ENCODE measurements at regions not wholly inside any gene's neighbourhood (a gene's known extent, or its start where the extent isn't known, plus 50 kb on each side); places are given as distances from the start of the nearest gene placed in this dataset.

DNA sequence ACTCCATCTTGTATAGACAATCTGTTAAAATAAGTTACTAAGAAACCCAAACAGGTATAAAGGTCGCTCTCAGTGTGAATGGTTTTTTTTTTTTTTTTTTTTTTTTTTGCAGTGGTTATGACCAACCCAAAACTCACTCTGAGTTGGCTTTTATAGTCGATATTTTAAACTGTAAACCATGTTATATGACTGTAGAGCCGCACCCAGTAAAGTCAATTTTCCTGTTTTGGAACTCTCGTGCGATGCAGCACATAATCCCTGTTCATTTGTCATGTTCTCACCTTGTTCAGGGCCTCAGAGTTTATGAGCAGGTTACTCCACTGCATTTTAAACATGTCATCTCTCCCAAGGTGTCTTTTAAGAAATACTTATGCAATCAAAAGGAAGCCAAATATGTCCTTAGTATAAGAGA lies 112.5 kb downstream of the KLF5 start:
- TF ChIP-seq, protein P1, sequence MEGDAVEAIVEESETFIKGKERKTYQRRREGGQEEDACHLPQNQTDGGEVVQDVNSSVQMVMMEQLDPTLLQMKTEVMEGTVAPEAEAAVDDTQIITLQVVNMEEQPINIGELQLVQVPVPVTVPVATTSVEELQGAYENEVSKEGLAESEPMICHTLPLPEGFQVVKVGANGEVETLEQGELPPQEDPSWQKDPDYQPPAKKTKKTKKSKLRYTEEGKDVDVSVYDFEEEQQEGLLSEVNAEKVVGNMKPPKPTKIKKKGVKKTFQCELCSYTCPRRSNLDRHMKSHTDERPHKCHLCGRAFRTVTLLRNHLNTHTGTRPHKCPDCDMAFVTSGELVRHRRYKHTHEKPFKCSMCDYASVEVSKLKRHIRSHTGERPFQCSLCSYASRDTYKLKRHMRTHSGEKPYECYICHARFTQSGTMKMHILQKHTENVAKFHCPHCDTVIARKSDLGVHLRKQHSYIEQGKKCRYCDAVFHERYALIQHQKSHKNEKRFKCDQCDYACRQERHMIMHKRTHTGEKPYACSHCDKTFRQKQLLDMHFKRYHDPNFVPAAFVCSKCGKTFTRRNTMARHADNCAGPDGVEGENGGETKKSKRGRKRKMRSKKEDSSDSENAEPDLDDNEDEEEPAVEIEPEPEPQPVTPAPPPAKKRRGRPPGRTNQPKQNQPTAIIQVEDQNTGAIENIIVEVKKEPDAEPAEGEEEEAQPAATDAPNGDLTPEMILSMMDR (IDR thresholded peaks at IDR 0.05) = no peak

DNA sequence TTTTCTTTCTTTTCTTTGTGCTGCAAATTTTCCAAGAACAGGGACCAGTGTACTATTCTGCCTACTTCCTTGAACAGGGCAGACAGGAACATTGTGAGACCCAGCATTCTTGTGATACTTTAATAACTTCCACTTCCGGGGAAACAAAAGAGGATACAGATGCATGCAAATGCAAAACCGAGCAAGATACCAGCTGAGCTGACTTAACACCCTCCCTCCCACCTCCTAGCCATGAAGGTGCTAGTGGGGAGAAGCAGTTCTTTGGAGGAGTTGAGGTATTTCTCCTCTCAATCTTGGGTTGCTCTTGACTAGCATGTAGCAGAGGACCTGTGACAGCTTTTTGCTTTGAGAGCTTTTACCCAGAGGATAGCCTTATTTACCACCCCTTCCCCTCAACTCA lies 111.2 kb downstream of the KLF5 start:
- TF ChIP-seq, protein P1 (IDR thresholded peaks at IDR 0.05) = no peak

DNA sequence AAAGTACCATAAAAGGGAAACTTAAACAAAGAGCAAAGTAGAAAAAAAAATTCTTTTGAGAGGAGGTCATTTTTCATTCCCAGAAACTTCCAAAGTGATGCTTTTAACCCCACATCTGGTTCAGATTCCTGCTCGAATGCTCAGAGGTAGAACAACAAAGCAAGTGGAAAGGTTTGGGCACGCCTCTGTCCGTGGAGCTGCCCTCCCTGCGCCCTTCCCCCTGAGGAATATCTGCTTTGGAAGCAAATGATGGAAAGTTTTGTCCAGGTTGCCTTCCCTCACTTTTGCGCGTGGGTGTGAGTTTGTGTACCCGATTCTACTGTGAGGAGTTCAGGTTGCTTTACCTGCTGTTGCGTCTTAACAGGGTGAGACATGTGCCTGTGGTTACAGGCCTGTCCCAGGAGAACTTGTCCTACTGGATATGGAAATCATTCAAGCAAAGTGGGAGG lies 110.2 kb downstream of the KLF5 start:
- TF ChIP-seq, protein P1 (IDR thresholded peaks at IDR 0.05) = no peak

DNA sequence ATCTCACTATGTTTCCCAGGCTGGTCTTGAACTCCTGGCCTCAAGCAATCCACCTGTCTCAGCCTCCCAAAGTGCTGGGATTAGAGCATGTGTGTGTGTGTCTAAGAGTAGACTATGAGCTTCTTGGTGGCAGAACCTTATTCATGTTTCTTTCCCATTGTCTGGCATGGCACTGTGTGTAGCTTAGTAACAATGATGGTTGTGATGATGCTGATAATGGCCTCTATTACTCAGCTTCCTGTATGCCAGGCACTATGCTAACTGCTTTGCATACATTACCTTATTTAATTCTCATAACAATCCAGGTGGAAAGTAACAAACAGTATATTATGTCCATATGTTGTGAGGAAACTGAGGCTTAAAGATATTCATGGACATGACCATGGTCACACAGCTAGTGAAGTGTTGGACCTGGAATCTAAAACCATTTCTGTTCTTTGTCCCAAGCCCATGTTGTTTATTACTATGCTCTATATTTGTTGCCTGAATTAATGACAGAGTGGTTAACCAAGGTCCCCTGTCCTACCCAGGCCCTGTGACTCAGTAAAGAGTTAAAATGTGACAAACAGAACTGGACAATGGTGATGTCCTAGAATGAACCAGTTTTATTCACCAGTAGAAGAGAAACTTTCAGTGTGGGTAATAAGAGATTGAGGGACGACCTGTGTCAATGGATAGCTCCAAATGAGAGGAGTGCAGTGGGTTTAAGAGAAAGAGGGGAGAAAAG lies 109.6 kb downstream of the KLF5 start:
- TF ChIP-seq, protein P1 (IDR thresholded peaks at IDR 0.05) = no peak

DNA sequence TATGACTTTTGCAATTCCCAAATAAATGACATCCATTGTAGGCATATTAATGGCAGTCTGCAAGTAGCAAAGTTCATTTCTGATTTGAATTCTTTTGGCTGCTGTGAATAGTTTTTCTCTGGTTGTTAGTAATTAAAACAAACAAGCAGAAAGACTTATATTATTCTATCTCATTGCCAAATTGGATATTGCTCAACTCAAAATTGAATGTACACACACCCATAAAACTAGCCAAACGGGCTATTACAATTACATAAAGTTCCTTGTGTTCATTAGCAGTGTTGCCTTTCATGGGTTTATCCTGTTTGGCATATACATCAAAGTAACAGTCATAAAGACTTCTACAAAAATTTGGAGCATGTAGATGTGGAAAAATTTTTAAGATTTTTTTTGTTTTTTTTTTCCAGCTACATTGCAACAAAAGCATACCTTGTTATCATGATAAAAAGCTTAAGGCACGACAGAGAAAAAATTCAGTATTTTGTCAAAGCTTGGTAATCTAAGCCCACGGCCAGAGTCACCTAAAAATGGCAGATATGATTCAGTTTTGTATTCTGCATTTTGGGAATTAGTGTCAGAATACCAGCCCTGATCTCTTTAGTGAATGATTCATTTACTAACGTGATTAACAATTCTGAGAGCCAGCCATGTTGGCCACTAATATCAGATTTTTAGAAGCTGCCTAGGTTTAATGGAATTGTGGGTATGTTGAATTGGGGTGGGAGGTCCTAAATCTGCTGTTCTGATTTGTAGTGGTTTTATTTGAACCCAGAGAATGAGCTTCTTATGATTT lies 108.4 kb downstream of the KLF5 start:
- TF ChIP-seq, protein P1 (IDR thresholded peaks at IDR 0.05) = no peak

DNA sequence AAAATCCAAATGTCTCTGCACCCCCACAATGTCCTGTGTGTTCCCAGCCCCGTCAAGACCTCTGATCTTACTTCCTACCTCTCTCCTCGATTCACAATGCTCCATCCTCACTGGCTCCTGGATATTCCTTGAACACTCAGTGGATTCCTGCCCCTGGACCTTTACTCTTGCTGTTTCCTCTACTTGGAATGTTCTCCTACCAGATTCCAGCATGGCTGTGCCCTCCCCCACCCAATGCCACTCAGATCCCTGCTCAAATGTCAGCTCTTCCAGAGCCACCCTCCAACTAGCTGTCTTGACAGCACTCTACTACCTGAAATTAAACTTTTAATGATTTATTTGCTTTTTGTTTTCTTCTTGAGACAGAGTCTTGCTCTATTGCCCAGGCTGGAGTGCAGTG lies 107.4 kb downstream of the KLF5 start:
- TF ChIP-seq, protein P1 (IDR thresholded peaks at IDR 0.05) = no peak

DNA sequence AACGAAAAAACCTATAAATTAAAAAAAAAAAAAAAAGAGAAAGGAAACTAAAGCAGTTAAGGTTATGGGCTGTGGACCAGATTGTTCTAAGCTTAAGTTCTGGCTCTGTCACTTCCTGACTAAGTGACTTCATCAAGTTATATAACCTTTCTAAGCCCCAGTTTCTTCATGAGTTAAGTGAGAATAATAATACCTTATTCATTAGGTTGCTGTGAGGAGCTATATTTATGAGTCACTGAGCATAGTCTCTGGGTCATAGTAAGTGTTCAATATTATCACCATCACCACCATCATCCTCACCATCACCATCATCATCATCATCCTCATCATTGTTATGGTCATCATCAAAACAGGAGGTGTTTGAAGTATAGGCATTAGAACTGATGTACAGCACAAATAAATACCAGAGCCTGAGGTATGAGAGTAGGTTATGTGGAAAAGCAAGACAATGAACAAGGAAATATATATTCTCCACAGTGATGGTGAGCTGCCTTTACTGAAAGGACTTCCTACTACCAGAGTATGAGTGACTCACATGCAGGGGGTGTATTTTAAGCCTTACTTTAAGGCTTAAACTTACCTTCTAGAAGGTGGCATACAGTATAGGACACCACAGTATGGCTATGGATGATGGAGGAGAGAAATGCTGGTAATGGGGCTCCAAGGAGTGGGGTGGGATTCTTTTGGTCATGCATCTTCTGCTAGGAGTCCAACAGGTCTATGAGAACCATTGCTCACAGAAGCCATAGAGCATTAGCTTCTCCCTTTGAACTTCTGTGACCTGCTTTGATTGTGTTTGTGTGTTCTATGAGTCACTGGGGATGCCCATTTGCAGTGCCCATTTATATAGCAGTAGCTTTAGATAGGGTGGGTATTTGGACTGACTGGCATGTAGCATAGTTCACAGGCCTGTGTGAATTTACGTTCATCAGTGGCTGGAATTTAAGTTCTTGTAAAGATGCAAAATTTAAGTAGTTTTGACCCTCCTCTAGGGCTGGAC lies 104.4 kb downstream of the KLF5 start:
- TF ChIP-seq, protein P1 (IDR thresholded peaks at IDR 0.05) = no peak

Measured in LNCAP (cell line).